Thoracic aorta (tissue), 2 donors: ENCODE measurements at regions not wholly inside any gene's neighbourhood (a gene's known extent, or its start where the extent isn't known, plus 50 kb on each side); places are given as distances from the start of the nearest gene placed in this dataset.

Experiments used
- ATAC-seq: fragments of 150-250 bp; one replicate; pipeline ENCODE4 v1.8.0; 2017; ENCODE audit warnings: low read depth; ENCODE audit not compliant: insufficient number of reproducible peaks, low FRiP score
- DNase-seq: peaks from one replicate; pipeline ENCODE4 v3.0.0-alpha.2; 2020; ENCODE audit warnings: low spot score
- H3K27ac ChIP-seq, 2 donors: fragments of 200-600 bp; sonication (generic); 1 replicate in 1 of 2; 2 replicates in 1 of 2; pipeline ENCODE4 v1.5.1; 2016; ENCODE audit warnings: mild to moderate bottlenecking in 2 of 2, moderate library complexity in 2 of 2
- H3K27me3 ChIP-seq: fragments of 200-600 bp; sonication (generic); replicated peaks from 2 replicates; pipeline ENCODE4 v1.6.0; 2016; ENCODE audit warnings: mild to moderate bottlenecking; ENCODE audit not compliant: insufficient read depth
- H3K36me3 ChIP-seq: fragments of 200-600 bp; sonication (generic); one replicate; pipeline ENCODE4 v1.5.1; 2016
- H3K4me1 ChIP-seq, 2 donors: fragments of 200-600 bp; sonication (generic); 1 replicate in 1 of 2; 2 replicates in 1 of 2; pipeline versions ENCODE4 v1.5.1 to v1.6.0; 2016; ENCODE audit warnings: low read depth in 2 of 2, mild to moderate bottlenecking in 1 of 2; ENCODE audit not compliant: control insufficient read depth in 1 of 2
- H3K4me3 ChIP-seq: fragments of 200-600 bp; sonication (generic); 2 replicates; pipeline ENCODE4 v1.5.1; 2016; ENCODE audit warnings: mild to moderate bottlenecking
- H3K9me3 ChIP-seq: fragments of 200-600 bp; sonication (generic); 2 replicates; pipeline ENCODE4 v1.5.1; 2016
- CTCF ChIP-seq: fragments of 200-600 bp; sonication (generic); IDR thresholded peaks from one replicate; pipeline ENCODE4 v1.5.1; 2019; ENCODE audit warnings: antibody characterized with exemption

GRCh38 chr1:226809785-226810571 is 60.4 kb upstream of the PSEN2 start:
- no peak for TF ChIP-seq CTCF
- no peaks in the 10 kb centered on the region for H3K9me3 ChIP-seq
- H3K36me3 ChIP-seq: no peaks in the 10 kb centered on the region
- DNase-seq: no peak
- ATAC-seq: no peak
- H3K4me3 ChIP-seq: no peak overlapping the region
- peaks cover 0 to 4% of the 10 kb centered on the region in 2 donors for H3K4me1 ChIP-seq
- no peak overlapping the region for H3K27ac ChIP-seq
- H3K27me3 ChIP-seq: no peaks in the 10 kb centered on the region

- no peaks in the 10 kb centered on the region for H3K27me3 ChIP-seq
- H3K4me1 ChIP-seq: no peaks in the 10 kb centered on the region
- no peak for TF ChIP-seq CTCF
- H3K36me3 ChIP-seq: no peaks in the 10 kb centered on the region
- no peak overlapping the region for H3K27ac ChIP-seq
- ATAC-seq (no peak), DNase-seq (no peak)
- H3K4me3 ChIP-seq: no peak overlapping the region
- no peaks in the 10 kb centered on the region for H3K9me3 ChIP-seq
Measured at GRCh38 chr1:226808501-226808900, 61.9 kb upstream of the PSEN2 start.

- DNase-seq (no peak), ATAC-seq (no peak)
- Histone ChIP-seq H3K4me1 (no peaks in the 10 kb centered on the region), H3K27me3 (no peaks in the 10 kb centered on the region), H3K36me3 (no peaks in the 10 kb centered on the region), H3K4me3 (no peak overlapping the region), H3K27ac (no peak overlapping the region), H3K9me3 (no peaks in the 10 kb centered on the region)
- TF ChIP-seq CTCF: no peak
Measured at GRCh38 chr1:226806988-226807387, 63.4 kb upstream of the PSEN2 start.

GRCh38 chr1:226804907-226805759 is 65.3 kb upstream of the PSEN2 start:
- no peaks in the 10 kb centered on the region for H3K36me3 ChIP-seq
- no peak for DNase-seq
- no peak overlapping the region for H3K4me3 ChIP-seq
- no peaks in the 10 kb centered on the region for H3K9me3 ChIP-seq
- ATAC-seq: no peak
- no peak overlapping the region for H3K27ac ChIP-seq
- no peak for TF ChIP-seq CTCF
- no peaks in the 10 kb centered on the region for H3K4me1 ChIP-seq
- H3K27me3 ChIP-seq: no peaks in the 10 kb centered on the region

GRCh38 chr1:226800763-226801380 is 61.8 kb upstream of the ITPKB start:
- Histone ChIP-seq H3K4me1 (no peaks in the 10 kb centered on the region), H3K9me3 (no peaks in the 10 kb centered on the region), H3K4me3 (no peak overlapping the region), H3K36me3 (no peaks in the 10 kb centered on the region), H3K27ac (no peak overlapping the region), H3K27me3 (no peaks in the 10 kb centered on the region)
- no peak for TF ChIP-seq CTCF
- DNase-seq (no peak), ATAC-seq (no peak)
